ENCODE measurements at regions not wholly inside any gene's neighbourhood (a gene's known extent, or its start where the extent isn't known, plus 50 kb on each side); places are given as distances from the start of the nearest gene placed in this dataset.

DNA sequence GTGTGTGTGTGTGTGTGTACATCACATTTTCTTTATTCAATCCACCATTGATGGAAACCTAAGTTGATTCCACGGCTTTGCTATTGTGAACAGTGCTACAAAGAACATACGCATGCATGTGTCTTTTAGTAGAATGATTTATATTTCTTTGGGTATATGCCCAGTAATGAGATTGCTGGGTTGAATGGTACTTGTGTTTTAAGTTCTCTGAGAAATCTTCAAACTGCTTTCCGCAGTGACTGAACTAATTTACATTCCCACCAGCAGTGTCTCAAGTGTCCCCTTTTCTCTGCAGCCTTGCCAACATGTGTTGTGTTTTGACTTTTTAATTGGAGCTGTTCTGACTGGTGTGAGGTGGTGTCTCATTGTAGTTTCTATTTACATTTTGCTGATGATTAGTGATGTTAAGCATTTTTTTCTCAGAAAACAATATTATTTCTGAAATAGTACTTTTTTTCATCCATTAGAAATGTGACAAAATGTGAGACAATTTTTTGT, 769.7 kb downstream of the TAF11L14 start (continued):
- TF ChIP-seq MBD1 (CRISPR knock-in tag; IDR thresholded peaks at IDR 0.05) (no peak), GATA2 (CRISPR knock-in tag; IDR thresholded peaks at IDR 0.05) (no peak), DDX20 (tag; IDR thresholded peaks at IDR 0.05; ENCODE audit: low read depth) (no peak), COPS2 (conservative IDR thresholded peaks at IDR 0.05) (no peak), ZNF398 (CRISPR knock-in tag; IDR thresholded peaks at IDR 0.05) (no peak), ZNF644 (tag; IDR thresholded peaks at IDR 0.05; ENCODE audit: low read depth) (no peak), DEAF1 (CRISPR knock-in tag; IDR thresholded peaks at IDR 0.05) (no peak), FOXJ3 (CRISPR knock-in tag; IDR thresholded peaks at IDR 0.05) (no peak), ZNF764 (CRISPR knock-in tag; IDR thresholded peaks at IDR 0.05; ENCODE audit: low read depth) (no peak), ZNF551 (CRISPR knock-in tag; IDR thresholded peaks at IDR 0.05) (no peak)
- TF ChIP-seq, protein P1, sequence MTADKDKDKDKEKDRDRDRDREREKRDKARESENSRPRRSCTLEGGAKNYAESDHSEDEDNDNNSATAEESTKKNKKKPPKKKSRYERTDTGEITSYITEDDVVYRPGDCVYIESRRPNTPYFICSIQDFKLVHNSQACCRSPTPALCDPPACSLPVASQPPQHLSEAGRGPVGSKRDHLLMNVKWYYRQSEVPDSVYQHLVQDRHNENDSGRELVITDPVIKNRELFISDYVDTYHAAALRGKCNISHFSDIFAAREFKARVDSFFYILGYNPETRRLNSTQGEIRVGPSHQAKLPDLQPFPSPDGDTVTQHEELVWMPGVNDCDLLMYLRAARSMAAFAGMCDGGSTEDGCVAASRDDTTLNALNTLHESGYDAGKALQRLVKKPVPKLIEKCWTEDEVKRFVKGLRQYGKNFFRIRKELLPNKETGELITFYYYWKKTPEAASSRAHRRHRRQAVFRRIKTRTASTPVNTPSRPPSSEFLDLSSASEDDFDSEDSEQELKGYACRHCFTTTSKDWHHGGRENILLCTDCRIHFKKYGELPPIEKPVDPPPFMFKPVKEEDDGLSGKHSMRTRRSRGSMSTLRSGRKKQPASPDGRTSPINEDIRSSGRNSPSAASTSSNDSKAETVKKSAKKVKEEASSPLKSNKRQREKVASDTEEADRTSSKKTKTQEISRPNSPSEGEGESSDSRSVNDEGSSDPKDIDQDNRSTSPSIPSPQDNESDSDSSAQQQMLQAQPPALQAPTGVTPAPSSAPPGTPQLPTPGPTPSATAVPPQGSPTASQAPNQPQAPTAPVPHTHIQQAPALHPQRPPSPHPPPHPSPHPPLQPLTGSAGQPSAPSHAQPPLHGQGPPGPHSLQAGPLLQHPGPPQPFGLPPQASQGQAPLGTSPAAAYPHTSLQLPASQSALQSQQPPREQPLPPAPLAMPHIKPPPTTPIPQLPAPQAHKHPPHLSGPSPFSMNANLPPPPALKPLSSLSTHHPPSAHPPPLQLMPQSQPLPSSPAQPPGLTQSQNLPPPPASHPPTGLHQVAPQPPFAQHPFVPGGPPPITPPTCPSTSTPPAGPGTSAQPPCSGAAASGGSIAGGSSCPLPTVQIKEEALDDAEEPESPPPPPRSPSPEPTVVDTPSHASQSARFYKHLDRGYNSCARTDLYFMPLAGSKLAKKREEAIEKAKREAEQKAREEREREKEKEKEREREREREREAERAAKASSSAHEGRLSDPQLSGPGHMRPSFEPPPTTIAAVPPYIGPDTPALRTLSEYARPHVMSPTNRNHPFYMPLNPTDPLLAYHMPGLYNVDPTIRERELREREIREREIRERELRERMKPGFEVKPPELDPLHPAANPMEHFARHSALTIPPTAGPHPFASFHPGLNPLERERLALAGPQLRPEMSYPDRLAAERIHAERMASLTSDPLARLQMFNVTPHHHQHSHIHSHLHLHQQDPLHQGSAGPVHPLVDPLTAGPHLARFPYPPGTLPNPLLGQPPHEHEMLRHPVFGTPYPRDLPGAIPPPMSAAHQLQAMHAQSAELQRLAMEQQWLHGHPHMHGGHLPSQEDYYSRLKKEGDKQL (CRISPR knock-in tag; IDR thresholded peaks at IDR 0.05; ENCODE audit: borderline replicate concordance) = no peak
- TF ChIP-seq, protein P2, sequence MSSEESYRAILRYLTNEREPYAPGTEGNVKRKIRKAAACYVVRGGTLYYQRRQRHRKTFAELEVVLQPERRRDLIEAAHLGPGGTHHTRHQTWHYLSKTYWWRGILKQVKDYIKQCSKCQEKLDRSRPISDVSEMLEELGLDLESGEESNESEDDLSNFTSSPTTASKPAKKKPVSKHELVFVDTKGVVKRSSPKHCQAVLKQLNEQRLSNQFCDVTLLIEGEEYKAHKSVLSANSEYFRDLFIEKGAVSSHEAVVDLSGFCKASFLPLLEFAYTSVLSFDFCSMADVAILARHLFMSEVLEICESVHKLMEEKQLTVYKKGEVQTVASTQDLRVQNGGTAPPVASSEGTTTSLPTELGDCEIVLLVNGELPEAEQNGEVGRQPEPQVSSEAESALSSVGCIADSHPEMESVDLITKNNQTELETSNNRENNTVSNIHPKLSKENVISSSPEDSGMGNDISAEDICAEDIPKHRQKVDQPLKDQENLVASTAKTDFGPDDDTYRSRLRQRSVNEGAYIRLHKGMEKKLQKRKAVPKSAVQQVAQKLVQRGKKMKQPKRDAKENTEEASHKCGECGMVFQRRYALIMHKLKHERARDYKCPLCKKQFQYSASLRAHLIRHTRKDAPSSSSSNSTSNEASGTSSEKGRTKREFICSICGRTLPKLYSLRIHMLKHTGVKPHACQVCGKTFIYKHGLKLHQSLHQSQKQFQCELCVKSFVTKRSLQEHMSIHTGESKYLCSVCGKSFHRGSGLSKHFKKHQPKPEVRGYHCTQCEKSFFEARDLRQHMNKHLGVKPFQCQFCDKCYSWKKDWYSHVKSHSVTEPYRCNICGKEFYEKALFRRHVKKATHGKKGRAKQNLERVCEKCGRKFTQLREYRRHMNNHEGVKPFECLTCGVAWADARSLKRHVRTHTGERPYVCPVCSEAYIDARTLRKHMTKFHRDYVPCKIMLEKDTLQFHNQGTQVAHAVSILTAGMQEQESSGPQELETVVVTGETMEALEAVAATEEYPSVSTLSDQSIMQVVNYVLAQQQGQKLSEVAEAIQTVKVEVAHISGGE (CRISPR knock-in tag; IDR thresholded peaks at IDR 0.05) = no peak
